ENCODE measurements at regions not wholly inside any gene's neighbourhood (a gene's known extent, or its start where the extent isn't known, plus 50 kb on each side); places are given as distances from the start of the nearest gene placed in this dataset.

DNA sequence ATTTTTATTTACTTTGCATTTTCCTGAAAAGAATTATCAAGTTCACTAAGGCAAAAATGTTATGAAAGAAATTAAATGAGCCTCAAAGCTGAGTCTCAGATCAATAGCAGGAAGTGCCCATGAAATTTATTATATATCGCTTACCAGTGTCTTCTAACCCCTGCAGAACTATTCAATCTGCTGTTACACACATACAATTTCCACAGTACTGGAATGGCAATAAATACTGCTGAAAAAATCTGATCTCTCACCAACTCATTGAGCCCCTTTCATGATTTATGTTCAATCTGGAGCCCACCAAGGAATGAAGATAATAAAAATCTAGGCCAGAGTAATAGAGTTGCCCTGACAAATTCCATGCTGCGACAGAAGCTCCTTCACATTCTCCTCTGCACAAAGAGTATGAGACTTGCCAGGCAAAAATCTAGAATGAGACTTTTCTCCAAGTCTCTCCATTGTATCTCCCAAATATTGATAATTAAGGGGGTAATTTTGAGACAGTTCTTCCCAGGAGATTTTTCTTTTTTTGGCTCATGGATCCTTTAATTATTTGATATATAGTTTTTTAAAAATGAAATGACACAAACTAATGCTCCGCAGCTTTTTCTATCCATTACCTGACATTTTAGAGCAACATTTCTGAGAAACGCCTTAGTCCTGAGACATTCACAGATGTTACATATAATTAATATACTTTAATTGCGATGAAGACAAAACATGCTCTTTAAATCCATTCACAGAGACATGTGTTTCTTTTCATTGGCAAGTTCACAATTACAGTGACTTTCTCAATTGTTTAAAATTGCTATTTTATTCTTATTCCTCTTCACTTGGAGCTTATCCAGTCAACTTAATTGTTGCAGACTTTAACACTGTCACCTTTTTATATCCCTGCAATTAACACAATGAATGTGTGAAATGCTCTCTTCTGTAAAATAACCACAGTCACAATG lies 1020.4 kb downstream of the CBLN2 start:
- no peak for DNase-seq (ENCODE audit: low read depth, low spot score)

DNA sequence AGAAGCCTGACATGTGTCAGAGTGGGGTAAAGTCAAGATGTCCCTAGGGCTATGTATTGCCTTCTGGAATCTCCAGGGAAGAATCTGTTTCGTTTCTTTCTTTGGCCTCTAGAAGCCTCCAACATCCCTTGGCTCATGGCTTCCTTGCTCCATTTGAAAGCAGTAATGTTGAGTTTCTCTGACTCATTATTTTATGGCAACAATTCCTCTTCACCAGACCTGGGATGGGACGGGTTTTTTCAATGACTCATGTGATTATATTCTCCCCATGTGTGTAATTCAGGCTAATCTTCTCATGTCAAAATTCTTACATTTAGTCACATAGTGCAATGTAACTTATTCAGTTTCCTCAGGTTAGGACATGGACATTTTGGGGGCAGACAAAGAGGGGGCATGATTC lies 1038.6 kb downstream of the CBLN2 start:
- no peak for DNase-seq (ENCODE audit: low read depth, low spot score)

DNA sequence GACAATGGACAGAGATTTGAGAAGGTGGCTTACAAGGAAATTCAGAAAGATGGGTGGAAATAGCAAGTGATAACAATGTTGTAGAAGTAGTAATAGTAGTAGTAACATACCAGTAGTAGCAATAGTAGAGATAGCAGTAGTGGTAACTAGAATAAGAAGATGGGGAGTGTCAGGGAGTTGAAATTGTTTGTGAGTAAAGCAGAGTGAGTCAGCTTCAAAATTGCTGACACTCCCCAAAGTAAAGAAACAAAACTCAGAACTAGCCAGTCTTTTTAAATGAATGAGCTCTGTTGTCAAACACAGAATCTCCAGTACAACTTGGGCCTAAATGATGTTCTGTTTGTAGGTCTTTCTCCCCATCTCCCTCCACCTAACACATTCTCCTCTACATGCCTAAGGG lies 1040.9 kb downstream of the CBLN2 start:
- no peak for DNase-seq (ENCODE audit: low read depth, low spot score)

DNA sequence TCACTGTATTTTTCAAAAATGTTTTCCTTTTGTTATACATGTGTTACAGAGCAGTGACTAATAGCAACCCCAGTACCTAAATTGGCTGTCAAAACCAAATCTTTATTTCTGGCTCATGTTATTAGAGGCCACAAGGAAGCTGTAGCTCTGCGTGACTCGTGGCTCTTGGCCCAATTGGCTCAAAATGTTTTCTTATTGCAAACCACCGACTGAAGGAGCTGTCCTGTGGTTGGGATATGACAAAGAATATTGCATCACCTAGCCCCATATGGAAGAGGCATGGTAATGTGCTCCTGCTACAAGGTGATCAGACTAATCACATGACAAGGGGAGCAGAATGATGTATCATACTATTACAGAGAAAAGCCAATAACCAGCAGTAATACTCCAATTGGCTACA lies 1058.5 kb downstream of the CBLN2 start:
- no peak for DNase-seq (ENCODE audit: low read depth, low spot score)

DNA sequence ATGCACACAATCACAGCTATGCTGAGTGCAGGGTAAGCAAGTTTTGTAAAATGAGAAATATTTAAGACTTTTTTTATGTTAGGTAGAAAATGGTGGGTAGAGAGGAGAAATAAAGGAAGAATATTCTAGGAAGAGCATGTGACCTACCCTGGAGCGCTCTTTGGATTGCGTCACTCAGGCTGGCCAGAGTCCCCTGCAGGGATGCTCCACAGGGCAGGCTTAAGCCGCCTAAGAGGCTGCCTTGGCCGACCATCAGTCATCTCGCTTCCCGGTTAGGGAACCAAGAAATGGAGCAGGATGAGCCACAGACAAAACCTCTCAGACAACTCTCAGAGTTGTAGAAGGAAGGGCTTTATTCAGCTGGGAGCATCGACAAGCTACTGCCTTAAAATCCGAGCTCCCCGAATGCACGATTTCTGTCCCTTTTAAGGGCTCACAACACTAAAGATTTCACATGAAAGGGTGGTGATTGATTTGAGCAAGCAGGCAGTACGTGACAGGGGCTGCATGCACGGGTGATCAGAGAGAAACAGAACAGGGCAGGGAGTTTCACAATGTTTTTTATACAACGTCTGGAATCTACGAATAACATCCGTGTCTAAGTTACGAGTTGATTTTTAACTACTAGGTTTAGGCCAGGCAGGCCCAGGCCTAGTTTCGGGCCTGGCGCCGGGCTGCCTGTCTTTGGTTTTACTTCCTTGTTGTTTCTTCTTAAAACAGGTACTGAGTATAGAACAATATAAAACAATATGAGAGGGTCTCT lies 1072.0 kb downstream of the CBLN2 start:
- no peak for DNase-seq (ENCODE audit: low read depth, low spot score)

DNA sequence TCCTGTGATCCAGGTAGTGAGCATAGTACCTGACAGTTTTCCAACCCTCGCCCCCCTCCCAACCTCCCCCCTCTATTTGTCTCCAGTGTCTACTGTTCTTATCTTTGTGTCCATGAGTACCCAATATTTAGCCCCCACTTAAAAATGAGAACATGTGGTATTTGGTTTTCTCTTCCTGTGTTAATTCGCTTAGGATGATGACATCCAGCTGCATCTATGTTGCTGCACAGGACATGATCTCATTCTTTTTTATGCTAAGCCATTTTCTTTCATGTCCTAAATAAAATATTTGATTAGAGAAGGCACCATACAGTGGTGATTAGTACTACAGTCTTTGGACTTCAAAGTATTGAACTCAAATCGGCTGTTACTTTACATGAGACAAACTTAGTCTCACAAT lies 1087.9 kb downstream of the CBLN2 start:
- no peak for DNase-seq (ENCODE audit: low read depth, low spot score)

DNA sequence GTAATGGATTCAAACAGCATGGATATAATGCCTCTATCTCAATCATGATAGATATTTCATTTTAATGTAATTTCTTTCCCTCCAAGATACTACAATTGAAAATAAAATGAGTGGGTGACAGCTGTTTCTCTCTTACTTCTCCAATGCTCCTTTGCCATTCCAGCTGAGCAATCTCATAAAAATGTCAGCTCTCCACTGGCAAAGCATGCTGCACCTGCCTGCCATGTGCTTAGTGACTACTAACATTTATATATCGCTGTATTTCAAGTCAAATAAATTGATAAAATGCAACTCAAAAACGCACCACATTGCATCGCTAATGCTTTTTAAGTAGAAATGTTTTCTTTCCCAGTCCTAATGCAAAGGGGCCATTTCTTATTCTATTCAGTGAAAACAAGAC lies 1093.9 kb downstream of the CBLN2 start:
- no peak for DNase-seq (ENCODE audit: low read depth, low spot score)

DNA sequence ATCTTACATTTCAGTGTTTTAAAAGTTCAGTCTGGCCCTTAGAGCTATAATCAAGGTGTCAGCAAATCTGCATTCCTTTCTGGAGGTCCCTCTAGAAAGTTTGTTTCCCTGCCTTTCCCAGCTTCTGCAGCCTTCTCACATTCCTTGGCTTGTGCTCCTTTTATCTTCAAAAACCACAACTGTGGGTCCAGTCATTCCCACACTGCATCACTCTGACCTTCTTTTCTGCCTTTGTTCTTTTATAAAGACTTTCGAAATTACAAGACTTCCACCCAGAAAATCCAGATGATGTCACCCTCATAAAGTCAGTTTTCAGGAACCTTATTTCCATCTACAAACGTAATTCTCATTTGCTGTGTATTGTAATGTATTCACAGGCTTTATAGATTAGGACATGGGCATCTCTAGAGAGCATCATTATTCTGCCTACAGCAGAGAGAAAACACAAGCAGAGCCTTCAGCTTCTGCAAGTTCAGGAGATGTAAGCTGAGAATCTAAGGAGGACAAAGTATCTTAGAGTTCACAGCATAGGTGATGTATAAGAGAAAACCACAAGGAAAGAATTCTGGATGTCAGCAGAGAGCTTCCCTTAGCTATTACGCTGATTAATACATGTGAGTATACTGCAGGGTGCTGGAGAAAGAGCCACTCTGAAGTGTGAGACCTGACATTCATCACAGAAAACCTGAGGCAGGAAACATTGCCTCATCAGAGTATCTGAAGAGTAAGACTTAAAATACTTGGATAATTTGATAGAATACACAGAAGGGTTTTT lies 1100.2 kb downstream of the CBLN2 start:
- DNase-seq (ENCODE audit: low read depth, low spot score) = no peak

DNA sequence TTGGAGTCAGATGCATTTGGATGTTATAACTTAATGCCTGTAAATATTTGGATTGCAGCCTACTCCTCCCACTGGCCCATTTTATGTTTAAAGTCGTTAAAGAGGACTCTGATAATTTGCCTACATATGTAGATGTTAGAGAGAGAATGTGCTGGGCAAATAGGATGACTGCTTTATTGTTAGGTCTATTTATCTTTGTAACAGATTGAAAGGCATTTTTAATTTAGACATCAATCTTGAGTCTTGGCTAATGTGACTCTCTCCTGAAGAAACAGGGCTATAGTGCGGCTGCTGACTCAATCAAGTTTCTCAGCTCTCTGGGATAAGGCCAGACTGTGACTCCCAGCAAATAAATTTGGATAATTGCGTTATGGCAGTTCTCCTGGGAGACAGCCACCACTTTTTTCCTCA lies 1101.4 kb downstream of the CBLN2 start:
- DNase-seq (ENCODE audit: low read depth, low spot score) = no peak

DNA sequence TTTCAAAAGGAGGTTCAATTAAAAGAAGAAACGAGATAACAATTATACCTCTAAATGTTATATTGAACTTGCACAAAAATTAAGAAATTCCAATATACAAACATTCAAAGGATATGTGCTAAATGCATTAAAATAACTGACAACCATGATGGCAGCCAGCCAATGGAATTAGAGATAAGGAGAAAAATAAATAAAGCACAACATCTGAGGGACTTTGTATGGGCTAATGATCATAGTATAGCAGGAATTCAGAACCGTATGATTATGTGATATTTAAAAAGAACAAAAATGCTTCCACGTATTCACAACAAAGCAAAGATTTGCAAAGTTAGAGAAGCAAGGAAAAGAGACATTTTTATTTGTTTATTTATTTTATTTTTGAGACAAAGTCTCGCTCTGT lies 1103.0 kb downstream of the CBLN2 start:
- no peak for DNase-seq (ENCODE audit: low read depth, low spot score)

DNA sequence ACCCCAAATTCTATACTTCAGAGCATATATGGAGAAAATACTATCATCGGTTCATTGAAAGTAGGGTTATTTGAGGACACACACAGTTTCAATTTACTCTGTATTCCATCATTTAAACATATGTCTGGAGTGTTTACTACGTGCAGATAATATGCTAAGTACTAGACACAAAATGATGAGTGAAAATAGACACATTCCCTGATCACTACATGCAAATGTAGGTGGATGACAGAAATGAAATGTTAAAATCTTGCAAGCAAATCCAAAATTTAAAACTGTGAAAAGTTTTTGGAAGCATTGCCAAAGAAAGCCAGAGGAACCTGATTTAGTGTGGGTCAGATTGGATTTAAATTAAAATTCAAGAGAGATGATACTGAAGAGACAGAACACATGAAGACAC lies 1106.6 kb downstream of the CBLN2 start:
- DNase-seq (ENCODE audit: low read depth, low spot score) = no peak

DNA sequence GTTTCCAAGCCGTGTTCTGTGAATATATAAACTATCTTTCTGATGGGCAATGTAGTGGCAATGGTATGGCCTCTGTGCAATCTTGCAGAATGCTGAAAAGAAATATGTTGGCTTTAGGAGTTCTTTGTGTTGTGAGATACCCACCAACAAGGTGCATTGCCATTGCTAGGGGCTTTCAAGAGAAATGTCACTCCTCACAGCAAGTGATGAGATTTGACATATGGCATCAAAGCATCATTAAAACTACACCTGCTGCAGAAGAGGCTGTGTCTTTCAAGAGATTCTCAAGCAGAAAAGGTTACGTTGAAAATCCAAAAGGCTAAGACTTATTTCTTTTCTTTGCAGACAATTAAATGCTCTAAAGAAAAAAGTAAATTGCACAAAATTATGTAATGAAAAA lies 1110.8 kb downstream of the CBLN2 start:
- DNase-seq (ENCODE audit: low read depth, low spot score) = no peak

DNA sequence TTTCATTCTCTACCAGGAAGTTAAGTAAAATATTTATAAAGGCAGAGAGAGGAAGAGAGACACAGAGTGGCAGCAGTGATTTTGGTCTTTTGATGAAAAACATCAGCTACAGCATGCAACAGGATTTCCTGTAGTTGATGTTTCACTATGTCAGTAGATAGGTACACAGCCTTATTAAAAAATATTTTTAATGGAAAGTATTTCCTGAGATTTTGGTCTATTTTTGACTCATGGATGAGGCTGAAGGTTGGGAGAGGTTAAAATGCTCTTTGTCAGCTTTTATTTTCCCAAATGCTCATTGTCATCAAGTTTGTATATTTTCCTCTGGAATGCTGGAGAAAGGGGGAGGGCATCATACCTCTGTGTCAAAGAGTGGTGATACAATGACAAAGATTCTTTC lies 1112.5 kb downstream of the CBLN2 start:
- DNase-seq (ENCODE audit: low read depth, low spot score) = no peak

DNA sequence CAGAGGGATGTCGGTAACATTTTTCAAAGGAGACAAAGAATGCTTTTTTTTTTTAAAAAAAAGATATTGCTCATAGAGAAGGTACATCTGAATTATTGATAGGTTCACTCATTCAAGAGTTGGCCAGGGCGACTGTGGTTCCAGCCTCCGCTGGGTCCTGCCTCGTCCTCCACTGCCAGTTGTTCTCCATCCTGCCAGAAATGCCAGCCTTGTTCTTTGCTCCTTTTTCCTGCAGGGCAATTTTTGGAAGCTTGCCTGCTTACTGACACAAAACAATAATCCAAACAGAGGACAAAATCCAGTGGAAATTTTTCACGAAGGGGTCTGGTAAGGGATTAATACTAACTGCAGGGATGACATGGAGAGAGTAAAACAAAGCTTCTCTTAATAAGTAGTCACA lies 1113.0 kb downstream of the CBLN2 start:
- DNase-seq (ENCODE audit: low read depth, low spot score) = no peak

DNA sequence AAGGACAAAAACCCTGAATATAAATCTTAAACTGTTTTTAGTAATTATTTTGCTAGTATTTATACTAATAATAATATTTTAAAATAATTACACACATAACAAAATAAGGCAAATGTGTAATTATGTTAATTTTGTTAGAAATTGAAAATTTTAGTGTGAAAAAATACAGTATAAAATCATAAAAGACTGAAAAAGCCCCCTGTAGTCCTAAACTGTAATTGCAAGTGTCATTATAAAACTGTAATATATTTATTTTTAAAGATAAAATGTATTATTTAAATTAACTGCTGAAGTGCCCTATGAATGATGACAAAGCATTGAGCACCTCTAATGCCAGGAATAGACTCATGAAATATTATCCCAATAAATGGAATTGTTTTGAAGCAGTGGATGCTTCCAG lies 1117.7 kb downstream of the CBLN2 start:
- no peak for DNase-seq (ENCODE audit: low read depth, low spot score)

DNA sequence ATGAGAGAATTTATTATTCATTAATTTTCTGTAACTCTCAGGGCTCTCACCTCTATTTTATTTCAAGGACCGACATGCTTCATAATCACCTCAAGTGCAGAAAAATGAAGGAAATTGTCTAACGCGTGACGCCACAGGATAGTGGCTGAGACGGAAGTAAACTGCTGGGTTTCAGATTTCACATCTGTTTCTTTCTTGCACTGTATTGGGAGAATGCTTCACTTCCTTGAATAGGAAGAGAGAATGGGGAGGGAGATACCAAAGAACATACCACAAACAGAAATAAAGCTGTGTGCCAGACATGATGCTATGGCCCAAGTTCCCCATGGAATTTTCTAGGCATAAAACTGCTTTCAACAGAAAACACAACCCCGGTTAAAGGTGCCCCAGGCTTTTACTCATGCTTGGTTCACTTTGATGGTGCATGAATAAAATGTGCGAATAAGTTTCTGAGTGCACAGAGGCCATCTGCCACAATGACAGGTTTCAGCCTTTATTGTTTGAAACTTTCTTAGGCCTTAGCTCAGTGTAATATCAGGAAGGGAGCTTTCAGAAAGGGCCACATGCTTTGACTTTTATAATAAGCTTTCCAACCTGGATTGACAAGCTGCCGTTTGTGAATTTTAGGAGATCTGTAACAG lies 1116.4 kb downstream of the SOCS6 start:
- no peak for DNase-seq (ENCODE audit: low read depth, low spot score)

DNA sequence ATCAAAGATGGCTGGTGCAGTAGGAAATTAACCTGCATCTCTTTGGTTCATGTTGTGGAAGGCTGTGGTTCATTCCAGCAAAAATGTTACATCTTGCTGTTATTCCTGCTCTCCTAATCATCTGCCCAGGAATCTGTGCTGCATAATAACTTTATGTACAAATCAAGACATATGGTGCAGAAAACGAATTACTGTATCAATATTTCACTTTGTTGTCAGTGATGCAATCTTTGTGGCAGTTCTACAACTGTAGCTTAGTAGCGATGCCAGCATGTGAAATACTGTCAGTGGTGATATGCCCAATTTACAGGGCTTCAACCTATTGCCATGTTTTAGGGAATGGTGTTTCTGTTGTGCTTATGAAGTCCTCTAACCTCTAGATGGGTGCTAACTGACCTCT lies 1114.7 kb downstream of the SOCS6 start:
- no peak for DNase-seq (ENCODE audit: low read depth, low spot score)

DNA sequence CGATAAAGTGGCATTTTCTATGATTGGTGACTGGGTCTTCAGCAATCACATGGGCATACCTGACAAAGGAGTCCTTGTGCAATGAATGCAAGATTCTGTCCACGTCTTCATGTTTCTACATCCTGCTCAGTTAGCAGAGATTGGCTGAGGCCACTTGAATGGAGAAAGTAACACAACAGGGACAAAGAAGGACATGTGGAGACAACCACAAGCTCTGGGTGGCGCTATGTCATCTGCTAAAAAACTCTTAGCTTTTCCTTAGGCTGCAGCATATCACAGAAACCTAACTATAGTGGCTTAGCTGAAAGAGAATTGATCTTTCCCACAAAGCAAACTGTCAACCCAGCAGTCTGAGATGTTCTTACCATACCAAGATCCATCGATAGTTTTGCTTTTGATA lies 1109.7 kb downstream of the SOCS6 start:
- DNase-seq (ENCODE audit: low read depth, low spot score) = no peak

DNA sequence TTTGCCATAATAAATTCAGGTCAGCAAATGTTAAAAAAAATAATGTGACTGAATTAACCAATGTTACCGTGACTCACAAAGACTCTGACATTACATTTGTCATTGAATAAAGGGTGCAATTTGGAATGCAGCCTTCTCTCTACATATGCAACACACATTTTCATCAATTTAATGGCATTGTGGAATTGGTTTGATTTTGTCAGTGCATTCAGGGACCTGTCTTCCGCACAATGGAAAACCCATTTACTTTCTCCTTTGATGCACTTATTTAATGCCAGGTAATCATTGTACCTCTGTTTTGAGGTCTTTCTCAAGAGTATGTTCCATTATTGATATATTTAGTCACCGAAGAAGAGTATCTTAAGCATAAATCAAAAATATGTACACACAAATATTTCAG lies 1099.3 kb downstream of the SOCS6 start:
- no peak for DNase-seq (ENCODE audit: low read depth, low spot score)

DNA sequence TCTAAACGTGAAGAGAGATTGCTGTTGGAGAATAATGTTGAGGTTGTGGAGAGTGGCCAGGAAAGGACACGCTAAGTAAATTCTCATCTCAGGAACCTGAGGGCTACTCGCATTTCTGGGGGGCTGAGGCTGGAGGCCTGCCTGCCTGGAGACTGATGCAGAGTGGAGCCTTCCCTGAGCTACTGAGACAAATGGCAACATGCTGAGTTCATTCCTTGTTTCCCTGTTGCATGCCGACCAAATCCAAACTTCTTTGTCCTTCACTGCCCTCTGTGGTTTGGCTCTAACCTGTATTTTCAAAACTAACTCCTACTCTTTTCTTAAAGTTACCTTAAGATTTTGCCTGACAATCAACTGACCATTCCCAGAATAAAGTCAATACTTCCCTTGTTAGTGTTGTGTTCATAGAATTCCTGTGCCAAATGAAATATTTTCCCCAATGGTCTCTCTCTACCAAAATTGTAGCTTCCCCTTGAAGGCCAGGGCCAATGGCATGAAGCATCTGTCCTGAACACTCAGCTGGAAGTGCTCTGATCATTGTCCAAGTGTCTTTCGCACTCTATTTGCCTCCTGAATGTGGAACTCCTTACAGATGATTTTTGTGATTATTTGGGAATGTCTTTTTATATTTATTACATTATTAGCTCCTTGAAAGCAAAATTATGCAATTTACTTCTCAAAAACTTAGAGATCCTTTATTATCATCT lies 1085.6 kb downstream of the SOCS6 start:
- DNase-seq (ENCODE audit: low read depth, low spot score) = no peak

DNA sequence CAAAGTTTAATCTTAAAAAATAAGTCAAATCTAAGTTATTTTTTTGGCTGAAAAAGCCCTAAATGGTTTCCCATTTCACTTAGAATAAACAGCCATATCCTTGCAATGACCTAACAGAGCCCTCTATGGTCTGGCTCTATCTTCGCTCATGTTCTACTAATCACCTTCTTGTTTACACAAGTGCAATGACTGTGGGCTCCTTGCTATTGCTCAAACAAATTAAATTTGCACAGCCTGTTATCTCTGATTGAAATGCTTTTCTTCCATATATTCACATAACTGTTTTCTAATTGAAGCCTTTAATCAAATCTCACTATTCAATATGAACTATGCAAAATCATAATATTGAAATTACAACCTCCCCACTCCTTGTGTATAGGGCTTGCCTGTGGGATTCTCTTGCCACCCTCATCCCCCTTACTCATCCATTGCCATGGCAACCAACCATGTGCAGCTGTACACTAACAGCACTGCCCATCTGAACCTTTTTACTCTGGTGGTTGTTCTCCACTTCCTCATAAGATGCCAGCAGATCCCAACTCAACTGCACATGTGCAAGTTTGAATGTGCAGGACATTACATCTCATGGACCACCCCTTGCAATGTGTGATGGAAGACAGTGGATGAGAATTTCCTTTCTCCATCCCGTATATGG lies 1083.2 kb downstream of the SOCS6 start:
- DNase-seq (ENCODE audit: low read depth, low spot score) = no peak

All from activated CD4-positive, CD25-positive, alpha-beta regulatory T cell treated with anti-CD3 and anti-CD28 coated beads, Interleukin-2, amount 50 U/mL, for 16 hours (primary cell).